H1 (cell line): ENCODE measurements at regions not wholly inside any gene's neighbourhood (a gene's known extent, or its start where the extent isn't known, plus 50 kb on each side); places are given as distances from the start of the nearest gene placed in this dataset.

Source experiments
- CHD1 ChIP-seq: IDR thresholded peaks from 2 replicates; pipeline ENCODE4 v1.6.1; 2012; ENCODE audit warnings: low read depth, low read length, improper control_type of control experiment
- EP300 ChIP-seq, 2 experiments: IDR thresholded peaks; 1 replicate in 1 of 2; 2 replicates in 1 of 2; pipeline ENCODE4 v1.6.1; 2011 to 2012; ENCODE audit warnings: low read depth in 2 of 2, low read length in 2 of 2, mild to moderate bottlenecking in 2 of 2, borderline replicate concordance in 1 of 2, inconsistent platforms in 1 of 2, moderate library complexity in 1 of 2
- POLR2A ChIP-seq, 2 experiments: IDR thresholded peaks; 1 replicate in 1 of 2; 2 replicates in 1 of 2; pipeline ENCODE4 v1.6.1; 2011; ENCODE audit warnings: low read depth in 2 of 2, low read length in 2 of 2, mild to moderate bottlenecking in 2 of 2; ENCODE audit errors: control extremely low read depth in 1 of 2
- POLR2AphosphoS5 ChIP-seq: IDR thresholded peaks from 2 replicates; pipeline ENCODE4 v1.6.1; 2011; ENCODE audit warnings: low read depth, low read length
- SIN3A ChIP-seq, 2 experiments: IDR thresholded peaks in 1 of 2; conservative IDR thresholded peaks in 1 of 2; 2 replicates each; pipeline ENCODE4 v1.6.1; 2011 to 2012; ENCODE audit warnings: low read length in 2 of 2, improper control_type of control experiment in 1 of 2, low read depth in 1 of 2, mild to moderate bottlenecking in 1 of 2
- TF ChIP-seq, protein P1 (sequence below), 3 experiments: IDR thresholded peaks; 1 replicate in 2 of 3; 2 replicates in 1 of 3; pipeline versions ENCODE4 v1.5.1 to v1.6.1; 2011; ENCODE audit warnings: low read length in 3 of 3, mild to moderate bottlenecking in 3 of 3, inconsistent platforms in 2 of 3, low read depth in 1 of 3, moderate library complexity in 1 of 3; ENCODE audit not compliant: insufficient read depth in 1 of 3; ENCODE audit errors: control extremely low read depth in 1 of 3
- TF ChIP-seq, protein P2 (sequence below): IDR thresholded peaks from 2 replicates; pipeline ENCODE4 v1.6.1; 2012; ENCODE audit warnings: low read length, inconsistent platforms
- TF ChIP-seq, protein P3 (sequence below): IDR thresholded peaks from 2 replicates; pipeline ENCODE4 v1.6.1; 2011; ENCODE audit warnings: low read depth, mild to moderate bottlenecking, low read length; ENCODE audit not compliant: insufficient read depth
- TF ChIP-seq, protein P4 (sequence below): IDR thresholded peaks from 2 replicates; pipeline ENCODE4 v1.6.1; 2011; ENCODE audit warnings: low read length, improper control_type of control experiment

DNA sequence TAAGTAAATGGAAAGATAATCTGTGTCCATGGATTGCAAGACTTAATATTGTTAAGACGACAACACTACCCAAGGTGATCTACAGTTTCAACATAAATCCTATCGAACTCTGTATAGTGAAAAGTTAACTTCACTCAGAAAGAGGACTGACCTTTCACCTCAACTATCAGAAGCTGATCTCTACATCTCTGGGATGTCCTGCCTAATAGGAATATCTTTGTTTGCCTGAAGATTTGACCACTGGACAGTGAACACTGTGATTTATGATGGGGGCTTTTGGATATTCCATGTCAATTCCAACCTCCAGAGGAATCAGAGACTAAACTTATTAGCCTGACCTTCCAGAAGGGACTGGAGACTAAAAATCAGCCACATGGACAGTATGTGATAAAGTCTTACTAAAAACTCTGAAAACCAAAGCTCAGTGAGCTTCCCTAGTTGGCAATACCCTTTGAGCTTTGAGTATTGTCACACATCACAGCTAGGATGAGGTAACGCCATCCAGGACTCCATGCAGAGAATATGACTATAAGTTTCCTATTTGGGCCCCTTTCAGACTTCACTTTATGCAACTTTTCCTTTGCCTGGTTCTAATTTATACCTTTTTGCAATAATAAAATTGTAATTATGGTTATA is 164.9 kb upstream of the SETMAR start:
- TF ChIP-seq POLR2AphosphoS5 (no peak), EP300 (IDR thresholded peaks at IDR 0.05; ENCODE audit: borderline replicate concordance in 1 of 2, low read depth in 2 of 2, low read length in 2 of 2) (no peak), SIN3A (conservative IDR thresholded peaks at IDR 0.05 in 1 of 2, IDR thresholded peaks at IDR 0.05 in 1 of 2; ENCODE audit: low read depth in 1 of 2, low read length in 2 of 2) (no peak), CHD1 (no peak), POLR2A (IDR thresholded peaks at IDR 0.05; ENCODE audit: control extremely low read depth in 1 of 2, low read depth in 2 of 2, low read length in 2 of 2) (no peak)
- TF ChIP-seq, protein P1, sequence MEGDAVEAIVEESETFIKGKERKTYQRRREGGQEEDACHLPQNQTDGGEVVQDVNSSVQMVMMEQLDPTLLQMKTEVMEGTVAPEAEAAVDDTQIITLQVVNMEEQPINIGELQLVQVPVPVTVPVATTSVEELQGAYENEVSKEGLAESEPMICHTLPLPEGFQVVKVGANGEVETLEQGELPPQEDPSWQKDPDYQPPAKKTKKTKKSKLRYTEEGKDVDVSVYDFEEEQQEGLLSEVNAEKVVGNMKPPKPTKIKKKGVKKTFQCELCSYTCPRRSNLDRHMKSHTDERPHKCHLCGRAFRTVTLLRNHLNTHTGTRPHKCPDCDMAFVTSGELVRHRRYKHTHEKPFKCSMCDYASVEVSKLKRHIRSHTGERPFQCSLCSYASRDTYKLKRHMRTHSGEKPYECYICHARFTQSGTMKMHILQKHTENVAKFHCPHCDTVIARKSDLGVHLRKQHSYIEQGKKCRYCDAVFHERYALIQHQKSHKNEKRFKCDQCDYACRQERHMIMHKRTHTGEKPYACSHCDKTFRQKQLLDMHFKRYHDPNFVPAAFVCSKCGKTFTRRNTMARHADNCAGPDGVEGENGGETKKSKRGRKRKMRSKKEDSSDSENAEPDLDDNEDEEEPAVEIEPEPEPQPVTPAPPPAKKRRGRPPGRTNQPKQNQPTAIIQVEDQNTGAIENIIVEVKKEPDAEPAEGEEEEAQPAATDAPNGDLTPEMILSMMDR (IDR thresholded peaks at IDR 0.05; ENCODE audit: control extremely low read depth in 1 of 3, insufficient read depth in 1 of 3, low read depth in 1 of 3, low read length in 3 of 3), result no peak
- TF ChIP-seq, protein P2, sequence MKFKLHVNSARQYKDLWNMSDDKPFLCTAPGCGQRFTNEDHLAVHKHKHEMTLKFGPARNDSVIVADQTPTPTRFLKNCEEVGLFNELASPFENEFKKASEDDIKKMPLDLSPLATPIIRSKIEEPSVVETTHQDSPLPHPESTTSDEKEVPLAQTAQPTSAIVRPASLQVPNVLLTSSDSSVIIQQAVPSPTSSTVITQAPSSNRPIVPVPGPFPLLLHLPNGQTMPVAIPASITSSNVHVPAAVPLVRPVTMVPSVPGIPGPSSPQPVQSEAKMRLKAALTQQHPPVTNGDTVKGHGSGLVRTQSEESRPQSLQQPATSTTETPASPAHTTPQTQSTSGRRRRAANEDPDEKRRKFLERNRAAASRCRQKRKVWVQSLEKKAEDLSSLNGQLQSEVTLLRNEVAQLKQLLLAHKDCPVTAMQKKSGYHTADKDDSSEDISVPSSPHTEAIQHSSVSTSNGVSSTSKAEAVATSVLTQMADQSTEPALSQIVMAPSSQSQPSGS, result no peak
- TF ChIP-seq, protein P3, sequence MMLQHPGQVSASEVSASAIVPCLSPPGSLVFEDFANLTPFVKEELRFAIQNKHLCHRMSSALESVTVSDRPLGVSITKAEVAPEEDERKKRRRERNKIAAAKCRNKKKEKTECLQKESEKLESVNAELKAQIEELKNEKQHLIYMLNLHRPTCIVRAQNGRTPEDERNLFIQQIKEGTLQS, result no peak
- TF ChIP-seq, protein P4, sequence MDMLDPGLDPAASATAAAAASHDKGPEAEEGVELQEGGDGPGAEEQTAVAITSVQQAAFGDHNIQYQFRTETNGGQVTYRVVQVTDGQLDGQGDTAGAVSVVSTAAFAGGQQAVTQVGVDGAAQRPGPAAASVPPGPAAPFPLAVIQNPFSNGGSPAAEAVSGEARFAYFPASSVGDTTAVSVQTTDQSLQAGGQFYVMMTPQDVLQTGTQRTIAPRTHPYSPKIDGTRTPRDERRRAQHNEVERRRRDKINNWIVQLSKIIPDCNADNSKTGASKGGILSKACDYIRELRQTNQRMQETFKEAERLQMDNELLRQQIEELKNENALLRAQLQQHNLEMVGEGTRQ, result no peak
